Omental fat pad (tissue), 3 donors: ENCODE measurements at regions not wholly inside any gene's neighbourhood (a gene's known extent, or its start where the extent isn't known, plus 50 kb on each side); places are given as distances from the start of the nearest gene placed in this dataset.

Experiments
- ATAC-seq: fragments of 150-250 bp; one replicate; pipeline ENCODE4 v1.9.1; 2016; ENCODE audit warnings: mild to moderate bottlenecking, moderate library complexity; ENCODE audit not compliant: low FRiP score
- DNase-seq: peaks from one replicate; pipeline ENCODE4 v3.0.0-alpha.2; 2019; ENCODE audit warnings: low spot score
- TF ChIP-seq, protein P1 (sequence below), 3 donors: fragments of 450-650 bp; IDR thresholded peaks; one replicate each; pipeline ENCODE4 v1.5.1; 2016 to 2017; ENCODE audit warnings: antibody characterized with exemption in 3 of 3, mild to moderate bottlenecking in 3 of 3, moderate library complexity in 2 of 3

DNA sequence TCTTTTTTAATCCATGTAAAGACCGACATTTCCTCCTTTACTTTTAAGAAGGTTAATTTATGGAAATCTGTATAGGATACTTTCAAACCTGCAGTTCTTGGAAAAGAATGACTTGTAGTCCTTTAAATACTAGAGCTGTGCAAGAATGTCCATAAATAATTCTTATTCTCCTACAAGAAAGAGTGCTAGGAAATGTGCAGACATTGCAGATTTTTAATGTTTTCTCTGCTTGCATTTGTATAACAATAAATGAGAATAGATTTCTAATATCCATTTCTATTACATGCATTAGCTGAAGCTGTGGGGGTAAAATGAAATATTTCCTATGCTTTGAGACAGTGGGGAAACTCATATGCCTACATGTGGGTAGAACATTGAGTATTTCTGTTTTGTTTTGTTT is 607.2 kb upstream of the NOVA1 start:
- DNase-seq, result no peak

DNA sequence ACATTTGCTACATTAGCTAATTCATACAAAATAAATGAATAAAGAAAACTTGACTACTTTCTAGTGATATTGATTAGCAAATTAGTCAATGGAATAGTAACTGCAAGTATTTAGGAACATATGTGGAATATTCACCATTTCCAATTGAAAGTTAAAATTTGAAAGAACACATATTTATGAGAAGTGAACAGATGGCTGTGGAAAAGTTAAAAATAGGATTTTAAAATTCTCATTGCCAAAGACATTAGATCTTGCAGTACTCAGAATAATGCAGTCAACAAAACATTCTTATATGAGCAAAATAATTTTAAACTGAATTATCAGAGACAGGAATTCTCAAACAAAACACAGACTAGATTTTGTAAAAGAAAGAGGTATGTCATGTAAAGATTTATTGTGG is 613.9 kb upstream of the NOVA1 start:
- ATAC-seq (no peak), DNase-seq (no peak)
- TF ChIP-seq, protein P1, sequence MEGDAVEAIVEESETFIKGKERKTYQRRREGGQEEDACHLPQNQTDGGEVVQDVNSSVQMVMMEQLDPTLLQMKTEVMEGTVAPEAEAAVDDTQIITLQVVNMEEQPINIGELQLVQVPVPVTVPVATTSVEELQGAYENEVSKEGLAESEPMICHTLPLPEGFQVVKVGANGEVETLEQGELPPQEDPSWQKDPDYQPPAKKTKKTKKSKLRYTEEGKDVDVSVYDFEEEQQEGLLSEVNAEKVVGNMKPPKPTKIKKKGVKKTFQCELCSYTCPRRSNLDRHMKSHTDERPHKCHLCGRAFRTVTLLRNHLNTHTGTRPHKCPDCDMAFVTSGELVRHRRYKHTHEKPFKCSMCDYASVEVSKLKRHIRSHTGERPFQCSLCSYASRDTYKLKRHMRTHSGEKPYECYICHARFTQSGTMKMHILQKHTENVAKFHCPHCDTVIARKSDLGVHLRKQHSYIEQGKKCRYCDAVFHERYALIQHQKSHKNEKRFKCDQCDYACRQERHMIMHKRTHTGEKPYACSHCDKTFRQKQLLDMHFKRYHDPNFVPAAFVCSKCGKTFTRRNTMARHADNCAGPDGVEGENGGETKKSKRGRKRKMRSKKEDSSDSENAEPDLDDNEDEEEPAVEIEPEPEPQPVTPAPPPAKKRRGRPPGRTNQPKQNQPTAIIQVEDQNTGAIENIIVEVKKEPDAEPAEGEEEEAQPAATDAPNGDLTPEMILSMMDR (IDR thresholded peaks at IDR 0.05), result no peak

More for the DNA sequence above, 607.2 kb upstream of the NOVA1 start:
- TF ChIP-seq, protein P1 (IDR thresholded peaks at IDR 0.05), result no peak
- ATAC-seq, result no peak

DNA sequence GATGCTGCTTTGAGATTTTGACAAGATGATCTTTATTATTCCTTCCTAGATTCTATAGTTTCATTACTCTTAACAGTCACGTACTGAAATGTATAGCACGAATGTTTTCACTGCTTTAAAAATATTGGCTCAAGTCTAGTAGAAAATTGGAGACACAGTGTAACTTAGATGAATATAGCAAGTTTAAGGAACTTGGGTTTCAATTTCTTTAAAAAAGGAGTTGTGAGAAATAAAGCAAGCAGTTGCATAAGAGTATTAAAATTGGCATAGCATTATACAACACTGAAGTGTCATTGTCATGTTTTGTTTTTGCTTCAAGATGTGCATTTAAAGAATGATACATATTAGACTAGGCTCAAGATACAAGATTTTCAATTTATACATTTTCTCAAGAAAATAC is 624.8 kb upstream of the NOVA1 start:
- no peak for DNase-seq
- TF ChIP-seq, protein P1 (IDR thresholded peaks at IDR 0.05), result no peak
- ATAC-seq, result no peak

DNA sequence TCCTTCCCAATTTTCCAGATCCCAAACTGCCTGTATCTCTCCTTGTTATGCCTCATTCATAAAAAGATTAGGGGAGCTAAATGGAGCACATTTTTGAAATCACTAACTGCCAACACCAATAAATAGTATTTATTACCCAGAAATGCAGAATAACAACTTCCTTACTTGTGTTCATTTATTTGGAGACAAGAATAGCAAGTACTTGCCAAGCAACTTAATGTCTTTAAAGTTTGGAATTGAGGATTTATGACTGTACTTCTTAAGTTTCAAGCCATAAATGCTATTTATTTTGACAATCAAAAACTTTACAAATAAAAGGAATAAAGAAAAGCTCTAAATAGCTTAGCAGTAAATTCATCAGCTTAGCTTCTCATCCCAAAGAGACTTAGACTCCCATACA is 626.1 kb upstream of the NOVA1 start:
- no peak for DNase-seq
- TF ChIP-seq, protein P1 (IDR thresholded peaks at IDR 0.05), result no peak
- no peak for ATAC-seq

DNA sequence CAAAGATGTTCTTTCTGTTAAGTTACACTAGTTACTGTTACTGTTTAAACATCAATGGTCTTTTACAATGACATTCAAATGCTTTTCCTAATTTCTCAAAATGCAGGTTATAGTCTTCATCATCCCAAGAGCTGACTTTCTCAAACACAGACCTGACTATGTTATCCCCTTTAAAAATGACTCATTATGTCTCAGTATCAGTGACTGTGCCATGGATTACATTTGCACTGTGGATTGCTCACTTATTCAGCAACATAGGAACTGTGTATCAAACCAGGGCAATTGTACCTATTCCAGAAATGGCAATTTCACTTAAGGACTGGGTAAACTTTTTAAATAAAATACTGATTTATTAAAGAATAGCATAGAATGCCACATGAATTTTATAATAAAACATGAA is 630.2 kb upstream of the NOVA1 start:
- no peak for ATAC-seq
- DNase-seq, result no peak
- TF ChIP-seq, protein P1 (IDR thresholded peaks at IDR 0.05), result no peak

DNA sequence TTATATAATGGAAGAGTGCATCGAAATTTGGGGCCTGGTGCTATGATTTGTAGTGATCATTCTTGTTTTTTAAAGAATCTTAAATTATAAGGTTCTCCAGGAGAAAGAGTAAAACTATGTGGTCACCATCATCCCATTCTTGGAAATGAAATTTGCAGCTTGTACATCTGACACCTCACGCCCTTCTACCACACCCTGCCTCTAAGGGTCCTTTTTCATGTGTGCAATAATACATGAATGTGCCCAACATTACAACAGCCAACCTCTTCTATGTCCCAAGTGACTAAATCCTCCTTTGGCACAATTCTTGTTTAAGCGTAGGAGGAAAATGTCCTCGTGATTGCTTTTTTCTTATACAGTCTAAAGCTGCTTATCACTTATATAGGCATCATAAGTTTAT is 636.5 kb upstream of the NOVA1 start:
- ATAC-seq, result no peak
- TF ChIP-seq, protein P1 (IDR thresholded peaks at IDR 0.05), result no peak

DNA sequence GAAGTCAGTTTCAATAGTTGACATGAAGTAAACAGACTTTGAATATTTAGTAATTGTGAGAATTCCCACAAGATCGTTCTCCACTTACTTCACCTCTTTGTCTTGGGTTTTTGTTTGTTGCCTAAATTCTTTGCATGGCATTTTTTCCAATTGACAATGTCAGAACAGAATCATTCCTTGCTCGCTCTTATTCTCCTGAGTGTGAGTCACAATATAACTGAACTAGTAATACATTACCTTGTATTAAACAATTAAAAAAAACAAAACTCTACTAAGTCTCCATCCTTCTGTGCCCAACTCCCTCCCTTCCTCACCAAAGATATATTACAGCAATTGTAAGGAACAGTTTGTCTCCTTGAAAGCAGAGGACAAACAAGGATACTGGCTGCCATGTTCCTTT is 638.8 kb upstream of the NOVA1 start:
- DNase-seq (no peak), ATAC-seq (no peak)
- TF ChIP-seq, protein P1 (IDR thresholded peaks at IDR 0.05), result no peak

More for the DNA sequence above, 636.5 kb upstream of the NOVA1 start:
- no peak for DNase-seq
